22Rv1 (cell line): ENCODE measurements at regions not wholly inside any gene's neighbourhood (a gene's known extent, or its start where the extent isn't known, plus 50 kb on each side); places are given as distances from the start of the nearest gene placed in this dataset.

ENCODE experiments used
- CTCF ChIP-seq: fragments of 450-650 bp; IDR thresholded peaks from 2 replicates; pipeline ENCODE4 v1.5.1; 2017; ENCODE audit warnings: mild to moderate bottlenecking
- ZFX ChIP-seq: fragments of 450-650 bp; IDR thresholded peaks from 2 replicates; pipeline ENCODE4 v1.6.1; 2017; ENCODE audit warnings: antibody characterized with exemption, borderline replicate concordance

- TF ChIP-seq CTCF (no peak), ZFX (no peak)
Observed at GRCh38 chr5:98414938-98415337, 358.5 kb upstream of the RGMB start.
